Osteoblast (primary cell): ENCODE measurements at regions not wholly inside any gene's neighbourhood (a gene's known extent, or its start where the extent isn't known, plus 50 kb on each side); places are given as distances from the start of the nearest gene placed in this dataset.

ENCODE experiments used
- DNase-seq: peaks from one replicate; pipeline ENCODE4 v3.0.0; 2011; ENCODE audit warnings: low spot score, mixed read lengths; ENCODE audit not compliant: insufficient read length; ENCODE audit errors: missing footprints
- H2AFZ ChIP-seq: 2 replicates; pipeline ENCODE4 v1.6.0; 2011; ENCODE audit warnings: mild to moderate bottlenecking, low read length
- H3K27ac ChIP-seq: 2 replicates; pipeline ENCODE4 v1.5.1; 2011; ENCODE audit warnings: mild to moderate bottlenecking, low read depth, low read length, moderate library complexity
- H3K27me3 ChIP-seq: 2 replicates; pipeline ENCODE4 v1.6.0; 2012; ENCODE audit warnings: mild to moderate bottlenecking, control low read depth, inconsistent platforms, low read length, moderate library complexity; ENCODE audit not compliant: insufficient read depth
- H3K36me3 ChIP-seq: 2 replicates; pipeline ENCODE4 v1.5.1; 2011; ENCODE audit warnings: mild to moderate bottlenecking, low read length, control low read depth, moderate library complexity; ENCODE audit not compliant: insufficient read depth
- H3K4me1 ChIP-seq: 2 replicates; pipeline ENCODE4 v1.5.1; 2011; ENCODE audit warnings: mild to moderate bottlenecking, low read length, control low read depth, moderate library complexity; ENCODE audit not compliant: insufficient read depth
- H3K4me2 ChIP-seq: 2 replicates; pipeline ENCODE4 v1.6.0; 2011; ENCODE audit warnings: mild to moderate bottlenecking, low read length; ENCODE audit not compliant: insufficient read depth
- H3K4me3 ChIP-seq: fragments of 200-600 bp; sonication (generic); 3 replicates; pipeline ENCODE4 v1.5.1; 2012; ENCODE audit warnings: mild to moderate bottlenecking, low read length, inconsistent platforms; ENCODE audit not compliant: insufficient read depth
- H3K79me2 ChIP-seq: 2 replicates; pipeline ENCODE4 v1.6.0; 2012; ENCODE audit warnings: mild to moderate bottlenecking, low read length, control low read depth, inconsistent platforms; ENCODE audit not compliant: insufficient read depth
- H3K9me3 ChIP-seq: 2 replicates; pipeline ENCODE4 v1.5.1; 2011; ENCODE audit warnings: low read depth, low read length, control low read depth
- H4K20me1 ChIP-seq: 2 replicates; pipeline ENCODE4 v1.6.0; 2012; ENCODE audit warnings: mild to moderate bottlenecking, low read length, control low read depth; ENCODE audit not compliant: insufficient read depth
- TF ChIP-seq, protein P1 (sequence below): IDR thresholded peaks from 2 replicates; pipeline ENCODE4 v1.5.1; 2011; ENCODE audit warnings: mild to moderate bottlenecking, low read depth, low read length, moderate library complexity; ENCODE audit errors: extremely low read depth

- H3K4me1 ChIP-seq: no peaks in the 10 kb centered on the region
- no peak overlapping the region for H3K27ac ChIP-seq
- no peaks in the 10 kb centered on the region for H3K27me3 ChIP-seq
- no peak overlapping the region for H2AFZ ChIP-seq
- H3K79me2 ChIP-seq: no peaks in the 10 kb centered on the region
- DNase-seq: no peak
- H3K9me3 ChIP-seq: no peaks in the 10 kb centered on the region
- no peaks in the 10 kb centered on the region for H4K20me1 ChIP-seq
- H3K4me2 ChIP-seq: no peak overlapping the region
- no peaks in the 10 kb centered on the region for H3K36me3 ChIP-seq
- H3K4me3 ChIP-seq: no peak overlapping the region
- TF ChIP-seq, protein P1, sequence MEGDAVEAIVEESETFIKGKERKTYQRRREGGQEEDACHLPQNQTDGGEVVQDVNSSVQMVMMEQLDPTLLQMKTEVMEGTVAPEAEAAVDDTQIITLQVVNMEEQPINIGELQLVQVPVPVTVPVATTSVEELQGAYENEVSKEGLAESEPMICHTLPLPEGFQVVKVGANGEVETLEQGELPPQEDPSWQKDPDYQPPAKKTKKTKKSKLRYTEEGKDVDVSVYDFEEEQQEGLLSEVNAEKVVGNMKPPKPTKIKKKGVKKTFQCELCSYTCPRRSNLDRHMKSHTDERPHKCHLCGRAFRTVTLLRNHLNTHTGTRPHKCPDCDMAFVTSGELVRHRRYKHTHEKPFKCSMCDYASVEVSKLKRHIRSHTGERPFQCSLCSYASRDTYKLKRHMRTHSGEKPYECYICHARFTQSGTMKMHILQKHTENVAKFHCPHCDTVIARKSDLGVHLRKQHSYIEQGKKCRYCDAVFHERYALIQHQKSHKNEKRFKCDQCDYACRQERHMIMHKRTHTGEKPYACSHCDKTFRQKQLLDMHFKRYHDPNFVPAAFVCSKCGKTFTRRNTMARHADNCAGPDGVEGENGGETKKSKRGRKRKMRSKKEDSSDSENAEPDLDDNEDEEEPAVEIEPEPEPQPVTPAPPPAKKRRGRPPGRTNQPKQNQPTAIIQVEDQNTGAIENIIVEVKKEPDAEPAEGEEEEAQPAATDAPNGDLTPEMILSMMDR: no peak
Observed at GRCh38 chr11:115632061-115632460, 127.8 kb upstream of the CADM1 start.

- H3K4me3 ChIP-seq: no peak overlapping the region
- H4K20me1 ChIP-seq: no peaks in the 10 kb centered on the region
- no peak overlapping the region for H3K27ac ChIP-seq
Observed at GRCh38 chr11:115631609-115632008, 127.4 kb upstream of the CADM1 start.

DNA sequence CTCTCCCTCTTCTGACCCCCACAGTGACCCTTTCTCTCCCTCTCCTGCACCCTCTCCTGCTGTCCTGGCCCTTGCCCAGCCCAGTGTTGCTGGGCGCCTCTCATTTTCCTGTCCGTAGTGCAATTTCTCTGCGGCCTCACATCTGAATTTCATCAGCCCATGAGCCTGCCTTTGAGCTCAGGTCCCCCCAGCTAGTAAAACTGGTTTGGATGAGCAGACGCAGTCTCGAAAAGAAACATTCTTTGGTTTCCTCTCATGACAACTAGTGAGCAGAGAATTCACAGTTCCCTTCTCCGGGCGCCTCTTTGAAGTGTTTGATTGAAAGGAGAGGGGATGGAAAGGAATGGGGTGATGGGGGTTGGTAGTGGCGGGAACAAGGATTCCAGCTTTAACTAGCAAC is 126.0 kb upstream of the CADM1 start:
- Histone ChIP-seq H2AFZ (no peak overlapping the region), H3K4me3 (no peak overlapping the region), H4K20me1 (no peaks in the 10 kb centered on the region), H3K4me1 (no peaks in the 10 kb centered on the region), H3K27ac (no peak overlapping the region), H3K27me3 (no peaks in the 10 kb centered on the region), H3K9me3 (no peaks in the 10 kb centered on the region), H3K36me3 (no peaks in the 10 kb centered on the region), H3K79me2 (no peaks in the 10 kb centered on the region), H3K4me2 (no peak overlapping the region)
- no peak for DNase-seq
- TF ChIP-seq, protein P1: no peak

More at GRCh38 chr11:115631609-115632008, 127.4 kb upstream of the CADM1 start:
- no peaks in the 10 kb centered on the region for H3K9me3 ChIP-seq
- H3K36me3 ChIP-seq: no peaks in the 10 kb centered on the region
- TF ChIP-seq, protein P1: no peak
- no peaks in the 10 kb centered on the region for H3K79me2 ChIP-seq
- no peak overlapping the region for H3K4me2 ChIP-seq
- no peak for DNase-seq
- no peak overlapping the region for H2AFZ ChIP-seq
- H3K4me1 ChIP-seq: no peaks in the 10 kb centered on the region
- H3K27me3 ChIP-seq: no peaks in the 10 kb centered on the region

DNA sequence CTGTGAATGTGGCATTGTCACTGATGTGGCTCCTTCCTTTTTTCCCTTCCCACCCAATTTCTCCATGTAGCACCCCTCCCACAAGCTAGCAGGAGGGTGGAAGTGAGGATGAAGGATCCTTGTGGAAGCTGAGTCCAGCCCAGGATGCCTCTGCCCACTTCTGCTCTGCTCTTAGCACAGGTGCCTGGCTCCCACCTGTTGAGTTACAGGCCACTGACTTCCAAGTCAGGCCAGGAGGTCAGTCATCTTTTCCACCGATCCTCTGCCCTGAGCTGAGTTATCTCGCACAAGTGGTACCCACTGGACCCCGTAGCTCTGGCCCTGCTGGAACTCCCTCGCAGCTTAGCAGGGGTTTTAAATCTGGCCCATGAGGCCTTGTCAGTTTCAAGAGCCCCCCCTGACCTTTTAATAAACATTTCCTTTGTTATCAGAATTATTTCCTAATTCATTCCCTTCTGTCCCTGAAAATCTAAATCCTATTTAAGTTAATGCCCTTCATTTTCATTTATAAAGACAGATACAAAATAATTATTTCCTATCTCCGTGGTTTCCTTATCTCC is 125.3 kb upstream of the CADM1 start:
- Histone ChIP-seq H3K4me1 (no peaks in the 10 kb centered on the region), H3K79me2 (no peaks in the 10 kb centered on the region), H2AFZ (no peak overlapping the region), H3K4me3 (no peak overlapping the region), H4K20me1 (no peaks in the 10 kb centered on the region), H3K27me3 (no peaks in the 10 kb centered on the region), H3K4me2 (no peak overlapping the region), H3K9me3 (no peaks in the 10 kb centered on the region), H3K36me3 (no peaks in the 10 kb centered on the region), H3K27ac (no peak overlapping the region)
- TF ChIP-seq, protein P1: no peak
- DNase-seq: no peak
